HG03521 (cell line): ENCODE measurements at regions not wholly inside any gene's neighbourhood (a gene's known extent, or its start where the extent isn't known, plus 50 kb on each side); places are given as distances from the start of the nearest gene placed in this dataset.

Experiments used
- ATAC-seq: cut with Tn5 transposase; IDR thresholded peaks from one replicate; pipeline ENCODE4 v1.9.1; 2021; ENCODE audit warnings: mild to moderate bottlenecking, moderate library complexity; ENCODE audit not compliant: unreplicated experiment

GRCh38 chr11:91688672-91689071 is 535.9 kb upstream of the FAT3 start:
- no peak for ATAC-seq

DNA sequence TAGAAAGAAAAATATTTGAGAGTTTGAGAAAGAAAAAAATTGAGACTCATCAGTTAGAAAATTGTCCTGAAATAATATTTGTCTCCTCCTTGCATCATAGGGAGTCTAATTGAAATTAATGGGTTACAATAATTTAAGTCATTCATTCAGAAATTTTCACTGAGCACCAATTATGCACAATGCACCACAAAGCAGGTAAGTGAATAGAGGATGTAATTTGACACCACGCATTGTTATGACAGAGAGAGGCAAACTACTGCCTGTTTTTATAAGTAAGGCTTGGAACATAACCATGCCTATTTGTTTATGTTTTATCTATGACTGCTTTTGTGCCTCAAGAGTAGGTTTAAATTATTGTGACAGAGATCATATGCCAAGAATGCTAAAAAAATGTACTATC is 537.9 kb upstream of the FAT3 start:
- no peak for ATAC-seq

DNA sequence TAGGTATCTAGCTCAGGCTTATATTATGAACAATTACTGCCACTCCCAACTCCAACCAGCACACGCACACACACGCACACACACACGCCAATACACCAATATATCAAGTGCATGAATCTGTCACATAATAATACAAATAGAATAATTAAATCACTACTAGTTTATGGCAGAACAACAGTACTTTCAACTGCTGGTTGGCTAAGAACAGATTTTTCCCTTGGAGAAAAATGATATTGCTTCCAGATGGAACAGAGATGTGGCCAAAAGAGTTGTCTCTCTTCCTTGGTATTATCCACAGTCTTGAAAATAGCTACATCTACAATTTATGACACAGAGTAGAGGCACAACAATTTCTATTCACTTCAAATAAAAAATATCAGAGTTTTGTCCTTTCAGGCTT is 538.3 kb upstream of the FAT3 start:
- ATAC-seq = no peak

GRCh38 chr11:91673705-91674104 is 550.9 kb upstream of the FAT3 start:
- no peak for ATAC-seq

GRCh38 chr11:91664521-91664920 is 560.1 kb upstream of the FAT3 start:
- no peak for ATAC-seq

DNA sequence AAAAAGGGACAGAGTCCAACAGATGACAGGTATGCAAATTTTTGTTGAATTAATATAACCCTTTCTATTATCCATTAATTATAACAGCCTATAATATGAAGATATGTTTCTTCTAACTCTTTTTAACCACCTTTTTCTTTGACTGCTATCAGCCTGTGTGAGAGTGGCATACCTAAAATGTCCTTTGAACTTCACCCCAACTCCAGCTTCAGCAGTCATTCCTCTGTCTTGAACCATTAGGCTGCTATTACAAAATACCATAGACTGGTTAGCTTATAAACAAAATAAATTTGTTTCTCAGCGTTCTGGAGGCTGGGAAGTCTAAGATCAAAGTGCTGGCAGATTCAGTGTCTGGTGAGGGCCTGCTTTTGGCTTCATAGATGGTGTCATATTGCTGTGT is 564.6 kb upstream of the FAT3 start:
- ATAC-seq = no peak

DNA sequence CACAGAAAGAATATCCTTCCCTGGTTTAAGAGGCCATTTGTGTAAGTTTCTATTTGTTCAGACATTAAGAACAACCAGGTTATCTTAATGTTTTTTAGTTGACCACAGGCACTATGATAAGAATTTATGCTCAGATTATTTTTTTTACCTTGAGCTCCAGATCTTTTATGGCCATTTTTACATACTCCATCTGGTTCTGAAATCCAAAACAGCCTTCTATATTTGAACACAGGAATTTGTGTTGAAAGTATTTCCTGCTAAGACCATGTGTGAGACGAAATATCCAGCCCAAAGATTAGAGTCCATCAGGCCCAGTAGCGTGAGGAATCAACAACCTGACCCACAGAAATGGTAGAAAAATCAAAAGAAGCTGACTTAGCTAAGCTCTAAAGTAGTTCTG is 569.9 kb upstream of the FAT3 start:
- ATAC-seq = no peak

DNA sequence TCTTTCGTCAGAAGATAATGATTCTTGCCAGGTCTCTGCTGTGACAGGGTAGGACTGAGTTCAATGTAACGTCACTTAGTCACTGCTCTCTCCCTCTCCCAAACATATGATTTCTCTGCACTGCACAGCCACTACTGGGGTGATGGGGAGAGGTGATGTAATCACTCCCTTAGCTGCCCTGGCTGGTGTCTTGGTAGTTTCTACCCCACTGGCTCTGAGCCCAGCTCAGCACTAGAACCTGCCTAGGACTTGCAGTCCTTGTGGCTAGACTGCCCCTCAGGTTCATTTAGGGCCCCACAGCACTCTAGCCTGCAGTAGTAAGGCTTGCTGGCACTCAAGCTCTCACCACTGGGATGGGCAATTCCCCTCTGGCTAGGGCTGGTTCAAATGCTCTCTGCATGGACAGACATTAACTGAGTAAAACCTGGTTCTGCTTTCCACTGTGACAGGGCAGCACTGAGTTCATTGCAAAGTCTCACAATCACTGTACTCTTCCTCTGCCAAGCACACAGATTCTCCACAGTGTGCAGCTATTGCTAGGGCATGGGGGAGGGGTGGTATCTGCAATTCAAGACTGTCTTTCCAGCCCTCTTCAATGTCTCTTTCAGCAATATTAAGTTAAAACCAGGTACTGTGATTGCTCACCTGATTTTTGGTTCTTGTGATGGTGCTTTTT is 571.4 kb upstream of the FAT3 start:
- no peak for ATAC-seq

GRCh38 chr11:91650802-91651201 is 573.8 kb upstream of the FAT3 start:
- no peak for ATAC-seq

- ATAC-seq = no peak
These were observed 583.5 kb upstream of the FAT3 start for GRCh38 chr11:91641153-91641552.

DNA sequence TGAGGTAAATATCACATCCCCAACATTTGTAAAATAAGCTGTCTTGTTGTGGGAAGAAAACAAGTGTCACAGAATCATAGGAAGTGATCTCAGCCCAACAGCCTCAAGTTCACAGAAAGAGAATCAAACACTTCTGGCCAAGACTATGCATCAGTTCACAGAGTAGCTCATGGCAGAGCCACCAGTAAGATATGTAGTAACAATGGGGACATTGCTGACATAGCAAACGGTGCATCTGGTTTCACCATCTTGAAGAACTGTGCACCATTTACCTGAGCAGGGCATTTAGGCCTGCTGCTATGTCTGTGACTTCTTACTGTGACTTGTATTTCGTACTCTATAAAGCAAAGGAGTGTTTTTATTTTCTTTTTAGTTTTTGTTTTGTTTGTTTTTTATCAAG is 585.3 kb upstream of the FAT3 start:
- no peak for ATAC-seq

DNA sequence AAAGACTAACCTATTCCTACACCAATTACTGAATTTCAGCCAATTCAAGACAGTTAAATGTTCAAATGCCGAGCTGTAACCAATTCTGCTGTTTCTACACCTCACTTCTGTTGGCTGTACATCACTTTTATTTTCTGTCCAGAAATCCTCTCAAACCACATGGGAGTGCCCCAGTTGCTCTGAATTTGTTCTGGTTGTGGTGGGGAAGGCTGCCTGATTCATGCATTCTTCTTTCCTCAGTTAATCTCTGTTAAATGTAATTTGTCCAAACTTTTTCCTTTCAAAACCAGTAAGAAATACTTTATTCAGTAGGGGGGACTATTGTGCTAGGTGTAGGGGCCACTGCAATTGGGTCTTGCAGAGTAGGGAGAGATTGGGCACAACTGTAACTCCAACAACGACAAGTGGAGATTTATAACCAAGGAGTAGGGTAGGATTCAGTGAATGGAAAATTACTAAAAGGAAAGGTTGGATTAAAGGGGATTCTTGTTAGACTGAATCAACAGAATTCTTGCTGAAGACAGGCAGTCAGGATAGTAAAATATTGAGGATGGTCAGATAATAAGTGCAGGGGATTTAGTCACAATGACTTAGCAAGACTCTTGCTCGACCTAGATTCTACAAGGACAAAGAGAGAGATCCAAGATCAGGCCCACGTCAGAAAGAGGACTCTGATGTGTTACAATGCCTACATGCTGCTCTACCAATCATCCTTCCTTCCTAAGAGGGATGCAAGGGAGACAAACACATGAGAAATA is 593.5 kb upstream of the FAT3 start:
- ATAC-seq = no peak

- ATAC-seq = no peak
These were observed 599.1 kb upstream of the FAT3 start for GRCh38 chr11:91625495-91625894.

DNA sequence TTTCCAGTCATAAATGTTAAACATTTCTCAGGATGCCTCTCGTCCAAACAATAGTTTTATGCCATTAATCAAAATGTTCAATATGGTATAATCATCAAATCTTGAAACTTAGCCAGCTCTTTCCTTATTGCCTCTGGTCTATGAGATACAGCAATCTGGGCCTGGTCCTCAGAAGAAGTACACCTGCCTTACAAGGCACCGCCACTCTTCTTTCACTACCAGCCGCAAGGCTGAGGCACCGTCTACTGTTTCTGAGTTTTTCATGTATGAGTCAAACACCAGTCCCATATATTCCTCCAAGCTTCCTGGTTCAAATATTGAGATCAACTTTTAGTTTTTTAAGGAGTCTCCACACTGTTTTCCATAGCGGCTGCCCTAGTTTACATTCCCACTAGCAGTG is 600.6 kb upstream of the FAT3 start:
- ATAC-seq = no peak

GRCh38 chr11:91608677-91609076 is 615.9 kb upstream of the FAT3 start:
- ATAC-seq = no peak

DNA sequence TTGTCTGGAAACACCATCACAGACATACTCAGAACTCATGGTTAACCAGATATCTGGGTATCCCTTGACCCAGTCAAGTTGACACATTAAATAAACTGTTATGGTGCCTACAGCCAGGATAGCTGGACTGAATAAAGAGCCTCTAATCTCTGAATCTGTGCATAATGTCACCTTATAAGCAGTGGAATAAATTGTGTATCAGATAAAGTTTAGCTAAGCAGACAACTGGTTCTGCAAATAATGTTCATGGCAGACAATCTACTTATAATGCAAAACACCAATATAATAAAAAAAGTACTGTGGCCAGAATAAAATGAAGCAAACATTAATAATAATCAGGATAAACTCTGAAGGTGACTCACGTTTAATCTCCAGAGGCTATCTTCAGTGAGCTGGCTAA is 628.5 kb upstream of the FAT3 start:
- ATAC-seq = no peak

GRCh38 chr11:91591021-91591420 is 633.6 kb upstream of the FAT3 start:
- ATAC-seq = no peak

DNA sequence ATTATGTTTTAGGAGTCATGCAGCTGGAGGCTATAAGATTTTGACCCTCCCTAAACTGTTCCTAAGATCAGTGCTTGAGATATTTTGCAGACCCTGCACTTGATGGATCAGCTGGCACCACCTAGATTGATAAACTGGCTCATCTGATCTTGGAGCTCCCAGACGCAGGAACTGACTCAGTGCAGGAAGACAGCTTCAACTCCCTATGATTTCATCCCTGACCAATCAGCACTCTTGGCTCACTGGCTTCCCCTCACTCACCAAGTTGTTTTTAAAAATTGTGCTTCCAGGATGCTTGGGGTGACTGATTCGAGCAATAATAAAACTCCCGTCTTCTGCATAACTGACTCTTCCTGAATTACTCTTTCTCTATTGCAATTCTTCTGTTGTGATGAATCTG is 637.5 kb upstream of the FAT3 start:
- ATAC-seq = no peak

DNA sequence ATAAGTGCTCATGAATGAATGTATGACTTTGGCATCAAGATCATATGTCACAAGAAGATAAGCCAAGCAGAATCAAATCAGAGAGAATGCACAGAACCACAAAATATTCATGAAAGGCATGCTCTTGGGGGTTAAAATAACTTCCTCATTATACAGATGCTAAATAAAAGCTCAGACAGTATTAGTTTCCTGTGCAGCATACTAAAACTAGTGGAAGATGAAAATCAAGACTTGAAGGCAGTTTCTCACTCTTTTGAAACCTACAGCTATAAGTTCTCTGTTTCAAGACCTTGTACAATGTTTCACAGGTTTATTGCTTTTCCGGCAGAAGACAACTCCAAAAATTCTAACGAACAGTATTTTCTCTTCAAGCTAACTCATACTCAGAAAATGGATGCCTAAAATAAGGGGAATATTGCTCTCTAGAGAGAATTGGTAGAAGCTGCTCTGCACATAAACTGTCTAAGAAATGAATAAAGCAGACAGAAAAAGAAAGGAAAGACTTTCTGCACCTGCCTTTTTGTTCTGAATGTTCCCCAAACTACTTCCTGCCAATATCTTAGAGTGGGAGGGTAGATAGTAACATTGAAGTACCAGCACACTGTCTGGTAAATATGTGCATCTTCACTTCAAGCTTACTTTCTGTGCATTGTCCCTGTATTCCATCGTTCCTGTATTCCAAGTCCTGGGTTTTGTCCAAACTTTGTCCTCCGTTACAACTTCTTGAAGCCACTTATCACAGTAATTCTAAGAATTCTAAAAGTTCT is 639.4 kb upstream of the FAT3 start:
- ATAC-seq = no peak

DNA sequence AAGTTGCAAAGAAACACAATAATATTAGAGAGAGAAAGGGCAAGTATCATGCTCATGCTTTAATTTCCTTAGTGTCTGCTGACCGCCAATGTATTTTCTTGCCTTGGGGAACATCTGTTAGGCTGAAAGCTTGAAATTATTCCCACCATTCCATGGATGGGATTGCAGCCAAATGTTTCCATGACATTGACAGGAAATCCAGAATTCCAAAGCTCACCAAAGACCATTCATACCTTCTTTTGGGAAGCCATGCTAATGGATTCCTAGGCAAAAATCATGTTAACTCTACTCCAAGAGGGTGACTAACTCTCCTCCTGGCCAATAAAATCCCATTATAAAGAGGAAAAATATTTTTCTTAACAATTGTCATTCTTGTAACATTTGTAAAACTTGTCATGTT is 661.4 kb upstream of the FAT3 start:
- no peak for ATAC-seq

DNA sequence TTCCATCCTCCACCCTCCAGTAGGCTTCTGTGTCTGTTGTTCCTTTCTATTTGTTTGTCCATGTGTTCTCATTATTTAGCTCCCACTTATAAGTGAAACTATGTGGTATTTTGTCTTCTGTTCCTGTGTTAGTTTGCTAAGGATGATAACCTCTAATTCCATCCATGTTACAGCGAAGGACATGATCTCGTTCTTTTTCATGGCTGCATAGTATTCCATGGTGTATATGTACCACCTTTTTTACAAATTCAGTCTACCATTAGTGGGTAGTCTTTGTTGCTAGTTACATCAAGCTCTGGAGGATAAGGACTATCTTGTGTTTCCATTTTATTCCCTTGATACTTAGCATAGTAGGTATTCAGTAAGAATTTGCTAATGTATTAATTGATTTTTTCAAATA is 664.2 kb upstream of the FAT3 start:
- ATAC-seq = no peak

DNA sequence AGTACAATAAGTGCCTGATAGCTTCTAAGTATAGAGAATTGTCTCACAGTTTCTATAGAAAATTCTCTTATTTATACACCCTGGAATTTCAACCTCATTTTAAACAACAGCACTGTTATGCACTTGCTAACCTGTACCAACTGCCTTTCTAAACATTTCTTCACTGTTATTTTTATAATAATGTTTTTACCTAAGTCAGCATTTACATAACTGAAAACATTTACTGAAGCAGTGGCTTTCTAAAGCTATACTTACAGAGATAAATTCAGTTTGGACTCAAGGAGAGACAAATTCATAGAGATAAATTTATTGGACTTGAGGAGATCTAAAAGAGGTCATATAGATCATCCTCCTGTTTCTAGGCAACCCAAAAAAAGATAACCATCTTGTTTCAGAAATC is 686.6 kb upstream of the FAT3 start:
- ATAC-seq = no peak
